ENCODE measurements at regions not wholly inside any gene's neighbourhood (a gene's known extent, or its start where the extent isn't known, plus 50 kb on each side); places are given as distances from the start of the nearest gene placed in this dataset.

DNA sequence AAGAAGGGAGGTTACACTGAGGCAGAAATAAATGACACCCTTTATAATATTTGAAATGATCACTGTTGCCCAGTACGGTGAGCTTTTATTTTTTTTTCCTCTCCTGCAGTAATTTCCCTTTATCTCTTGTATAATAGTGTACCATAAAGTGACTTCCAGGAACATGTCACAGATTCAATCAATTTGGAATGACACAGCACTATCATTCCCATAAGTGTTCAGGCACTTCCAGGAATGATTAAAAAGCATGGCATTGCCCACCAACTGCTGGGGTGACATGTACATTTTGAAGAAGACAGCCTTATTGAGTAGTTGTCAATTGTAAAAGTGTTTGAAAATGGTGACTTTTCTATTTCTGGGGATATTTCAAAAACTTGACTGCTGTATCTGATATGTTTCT, 1700.9 kb upstream of the NUDT12 start:
- TF ChIP-seq, protein P1, sequence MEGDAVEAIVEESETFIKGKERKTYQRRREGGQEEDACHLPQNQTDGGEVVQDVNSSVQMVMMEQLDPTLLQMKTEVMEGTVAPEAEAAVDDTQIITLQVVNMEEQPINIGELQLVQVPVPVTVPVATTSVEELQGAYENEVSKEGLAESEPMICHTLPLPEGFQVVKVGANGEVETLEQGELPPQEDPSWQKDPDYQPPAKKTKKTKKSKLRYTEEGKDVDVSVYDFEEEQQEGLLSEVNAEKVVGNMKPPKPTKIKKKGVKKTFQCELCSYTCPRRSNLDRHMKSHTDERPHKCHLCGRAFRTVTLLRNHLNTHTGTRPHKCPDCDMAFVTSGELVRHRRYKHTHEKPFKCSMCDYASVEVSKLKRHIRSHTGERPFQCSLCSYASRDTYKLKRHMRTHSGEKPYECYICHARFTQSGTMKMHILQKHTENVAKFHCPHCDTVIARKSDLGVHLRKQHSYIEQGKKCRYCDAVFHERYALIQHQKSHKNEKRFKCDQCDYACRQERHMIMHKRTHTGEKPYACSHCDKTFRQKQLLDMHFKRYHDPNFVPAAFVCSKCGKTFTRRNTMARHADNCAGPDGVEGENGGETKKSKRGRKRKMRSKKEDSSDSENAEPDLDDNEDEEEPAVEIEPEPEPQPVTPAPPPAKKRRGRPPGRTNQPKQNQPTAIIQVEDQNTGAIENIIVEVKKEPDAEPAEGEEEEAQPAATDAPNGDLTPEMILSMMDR (IDR thresholded peaks at IDR 0.05; ENCODE audit: low read depth, low read length, missing control alignments), result no peak
- DNase-seq (ENCODE audit: extremely low read depth, low read depth), result no peak
- no peak overlapping the region for H3K4me3 ChIP-seq (replicated peaks; ENCODE audit: low read depth, low read length)

DNA sequence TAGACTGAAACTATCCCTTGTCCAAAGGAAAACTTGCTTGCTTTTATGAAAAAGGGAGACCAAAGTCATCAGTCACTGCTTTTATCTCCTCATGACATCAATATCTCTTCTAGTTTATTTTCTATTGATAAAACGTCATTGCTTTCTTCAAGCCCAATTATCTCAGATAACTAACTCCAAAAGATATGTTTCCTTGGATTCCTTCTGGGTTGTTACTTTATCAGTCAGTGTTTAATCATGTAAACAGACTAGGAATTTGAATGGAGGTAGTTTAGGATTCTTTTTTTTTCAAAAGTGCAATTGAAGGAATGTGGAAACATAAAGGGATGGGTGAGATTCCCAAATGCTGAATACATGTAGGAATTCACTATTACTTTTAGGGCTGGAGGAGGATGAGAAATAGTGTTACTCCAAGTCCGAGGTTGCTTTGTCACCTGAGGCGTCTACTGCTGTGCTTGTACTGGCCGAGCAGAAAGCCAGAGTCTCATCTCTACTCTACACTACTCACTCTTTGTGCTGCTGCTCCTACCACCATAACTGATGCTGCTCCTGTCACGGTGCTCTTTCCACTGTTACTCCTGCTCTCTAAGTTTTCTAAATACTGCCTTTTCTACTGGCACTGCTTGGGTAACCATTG, 1697.1 kb upstream of the NUDT12 start:
- TF ChIP-seq, protein P1 (IDR thresholded peaks at IDR 0.05; ENCODE audit: low read depth, low read length, missing control alignments), result no peak
- no peak overlapping the region for H3K4me3 ChIP-seq (replicated peaks; ENCODE audit: low read depth, low read length)
- DNase-seq (ENCODE audit: extremely low read depth, low read depth), result no peak

DNA sequence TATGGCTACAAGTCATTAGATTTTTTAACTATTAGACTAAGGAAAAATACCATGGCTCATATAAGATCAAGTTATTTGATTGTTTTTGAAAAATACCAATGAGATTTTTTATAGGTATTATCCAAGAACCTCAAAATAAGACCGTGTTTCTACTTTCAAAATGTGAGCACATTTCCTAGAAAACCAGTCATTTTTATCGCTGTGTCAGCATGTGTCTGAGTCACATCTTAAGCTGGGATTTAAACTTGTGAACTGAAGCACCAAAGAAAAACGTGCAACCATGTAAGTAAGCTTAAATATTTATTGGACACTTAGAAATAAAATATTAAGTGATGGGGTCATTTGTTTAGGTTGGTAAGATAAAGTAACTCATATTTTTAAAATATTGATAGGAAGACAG, 1676.0 kb upstream of the NUDT12 start:
- TF ChIP-seq, protein P1 (IDR thresholded peaks at IDR 0.05; ENCODE audit: low read depth, low read length, missing control alignments), result no peak
- no peak overlapping the region for H3K4me3 ChIP-seq (replicated peaks; ENCODE audit: low read depth, low read length)
- DNase-seq (ENCODE audit: extremely low read depth, low read depth), result no peak

DNA sequence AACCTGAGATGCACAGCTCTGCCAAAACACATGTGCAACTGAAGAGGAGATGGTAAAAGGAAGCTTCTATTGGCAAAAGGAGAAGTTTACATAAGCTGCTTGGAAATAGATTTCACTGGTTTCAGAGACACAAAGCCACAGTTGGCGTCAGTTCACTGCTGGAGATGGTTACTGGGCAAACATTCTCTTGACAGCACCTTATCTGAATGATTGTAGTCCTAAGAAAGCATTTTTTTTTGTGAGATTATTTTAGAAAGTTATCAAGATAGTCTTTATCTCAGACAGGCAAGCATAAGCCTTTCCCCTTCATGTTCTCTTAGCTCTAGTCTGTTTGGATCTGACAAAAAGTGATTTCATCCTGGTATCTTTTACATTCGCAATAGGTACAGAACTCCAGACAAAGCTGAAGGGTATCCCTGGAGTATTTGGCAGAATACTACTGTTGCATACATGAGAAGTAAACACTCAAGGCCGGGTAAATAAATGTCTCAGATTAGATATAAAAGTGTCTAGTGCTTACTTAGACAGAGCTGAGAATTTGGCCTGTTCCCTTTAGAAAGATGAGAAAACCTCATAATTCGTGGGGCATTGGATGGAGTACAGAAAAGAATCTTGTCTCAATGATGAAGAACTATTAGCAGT, 1668.0 kb upstream of the NUDT12 start:
- TF ChIP-seq, protein P1 (IDR thresholded peaks at IDR 0.05; ENCODE audit: low read depth, low read length, missing control alignments), result no peak
- no peak for DNase-seq (ENCODE audit: extremely low read depth, low read depth)
- no peak overlapping the region for H3K4me3 ChIP-seq (replicated peaks; ENCODE audit: low read depth, low read length)

DNA sequence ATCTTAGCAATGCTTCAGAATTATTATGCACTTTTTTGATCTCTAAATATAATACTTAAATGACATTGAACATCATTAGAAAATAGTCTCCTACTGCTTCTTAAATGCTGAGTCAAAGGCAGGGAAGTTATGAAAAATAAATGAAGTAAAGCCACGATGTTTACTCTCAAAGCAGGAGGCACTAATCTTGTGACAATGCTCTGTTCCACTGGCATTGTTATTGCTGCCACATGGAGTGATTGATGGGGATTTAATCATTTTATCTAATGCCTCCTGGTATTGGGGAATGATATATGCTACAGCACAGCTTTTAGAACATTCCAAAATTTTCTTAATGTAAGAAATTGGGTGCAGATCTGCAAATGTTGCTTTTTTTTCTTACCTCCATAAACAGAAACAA, 1655.4 kb upstream of the NUDT12 start:
- no peak for DNase-seq (ENCODE audit: extremely low read depth, low read depth)
- no peak overlapping the region for H3K4me3 ChIP-seq (replicated peaks; ENCODE audit: low read depth, low read length)
- TF ChIP-seq, protein P1 (IDR thresholded peaks at IDR 0.05; ENCODE audit: low read depth, low read length, missing control alignments), result no peak

DNA sequence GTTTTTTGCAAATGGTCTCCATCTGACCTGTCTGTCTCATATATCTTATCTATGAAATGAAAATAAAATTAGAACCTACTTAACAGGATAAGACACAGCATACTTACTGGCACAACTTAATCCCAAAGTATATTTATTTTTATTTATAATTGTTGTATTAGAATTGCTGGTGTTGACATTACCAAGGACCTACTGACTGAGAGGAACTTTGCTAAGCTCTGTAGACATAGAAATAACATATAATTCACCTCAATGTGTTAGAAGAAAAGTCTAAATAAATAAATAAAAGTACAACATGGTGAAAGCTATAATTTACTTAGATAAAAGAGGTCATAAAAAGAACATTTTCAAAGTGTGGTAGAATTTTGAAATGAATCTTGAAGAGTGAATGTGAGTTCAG, 1650.5 kb upstream of the NUDT12 start:
- no peak overlapping the region for H3K4me3 ChIP-seq (replicated peaks; ENCODE audit: low read depth, low read length)
- TF ChIP-seq, protein P1 (IDR thresholded peaks at IDR 0.05; ENCODE audit: low read depth, low read length, missing control alignments), result no peak
- no peak for DNase-seq (ENCODE audit: extremely low read depth, low read depth)

All from HFF-Myc (cell line).